SK-N-SH (cell line): ENCODE measurements at regions not wholly inside any gene's neighbourhood (a gene's known extent, or its start where the extent isn't known, plus 50 kb on each side); places are given as distances from the start of the nearest gene placed in this dataset.

ENCODE experiments used
- ELF1 ChIP-seq: IDR thresholded peaks from 2 replicates; pipeline ENCODE4 v1.4.0; 2012
- FOXJ3 ChIP-seq: sonication (generic); formaldehyde crosslinking; IDR thresholded peaks from 2 replicates; pipeline ENCODE4 v1.5.1; 2020; ENCODE audit warnings: mild to moderate bottlenecking, missing genetic modification reagents
- GABPA ChIP-seq: IDR thresholded peaks from 2 replicates; pipeline ENCODE4 v1.4.0; 2012; ENCODE audit warnings: low read depth, mild to moderate bottlenecking
- JUND ChIP-seq: IDR thresholded peaks from 2 replicates; pipeline ENCODE4 v1.4.0; 2012
- NFIC ChIP-seq: IDR thresholded peaks from 2 replicates; pipeline ENCODE4 v1.4.0; 2012; ENCODE audit warnings: borderline replicate concordance
- NRF1 ChIP-seq: IDR thresholded peaks from 2 replicates; pipeline ENCODE4 v1.6.1; 2012; ENCODE audit warnings: low read depth, mild to moderate bottlenecking, low read length
- POLR2AphosphoS5 ChIP-seq: IDR thresholded peaks from 2 replicates; pipeline ENCODE4 v1.6.1; 2012; ENCODE audit warnings: low read depth, low read length
- RCOR1 ChIP-seq: fragments of 150-350 bp; IDR thresholded peaks from 2 replicates; pipeline ENCODE4 v1.6.1; 2017; ENCODE audit warnings: antibody characterized with exemption, low read length
- REST ChIP-seq: IDR thresholded peaks from 2 replicates; pipeline ENCODE4 v1.6.1; 2012; ENCODE audit warnings: mild to moderate bottlenecking, low read depth, low read length, moderate library complexity
- SMC3 ChIP-seq: IDR thresholded peaks from 2 replicates; pipeline ENCODE4 v1.6.1; 2012; ENCODE audit warnings: low read depth, low read length, improper control_type of control experiment
- TAF1 ChIP-seq: IDR thresholded peaks from 2 replicates; pipeline ENCODE4 v1.6.1; 2012; ENCODE audit warnings: low read depth, mild to moderate bottlenecking, low read length, moderate library complexity, borderline replicate concordance
- YY1 ChIP-seq: IDR thresholded peaks from 2 replicates; pipeline ENCODE4 v1.4.0; 2012; ENCODE audit warnings: low read depth, mild to moderate bottlenecking
- TF ChIP-seq, protein P1 (sequence below): fragments of 200-600 bp; sonication (generic); IDR thresholded peaks from 2 replicates; pipeline ENCODE4 v1.6.1; 2017; ENCODE audit warnings: antibody characterized with exemption, mild to moderate bottlenecking, moderate library complexity

DNA sequence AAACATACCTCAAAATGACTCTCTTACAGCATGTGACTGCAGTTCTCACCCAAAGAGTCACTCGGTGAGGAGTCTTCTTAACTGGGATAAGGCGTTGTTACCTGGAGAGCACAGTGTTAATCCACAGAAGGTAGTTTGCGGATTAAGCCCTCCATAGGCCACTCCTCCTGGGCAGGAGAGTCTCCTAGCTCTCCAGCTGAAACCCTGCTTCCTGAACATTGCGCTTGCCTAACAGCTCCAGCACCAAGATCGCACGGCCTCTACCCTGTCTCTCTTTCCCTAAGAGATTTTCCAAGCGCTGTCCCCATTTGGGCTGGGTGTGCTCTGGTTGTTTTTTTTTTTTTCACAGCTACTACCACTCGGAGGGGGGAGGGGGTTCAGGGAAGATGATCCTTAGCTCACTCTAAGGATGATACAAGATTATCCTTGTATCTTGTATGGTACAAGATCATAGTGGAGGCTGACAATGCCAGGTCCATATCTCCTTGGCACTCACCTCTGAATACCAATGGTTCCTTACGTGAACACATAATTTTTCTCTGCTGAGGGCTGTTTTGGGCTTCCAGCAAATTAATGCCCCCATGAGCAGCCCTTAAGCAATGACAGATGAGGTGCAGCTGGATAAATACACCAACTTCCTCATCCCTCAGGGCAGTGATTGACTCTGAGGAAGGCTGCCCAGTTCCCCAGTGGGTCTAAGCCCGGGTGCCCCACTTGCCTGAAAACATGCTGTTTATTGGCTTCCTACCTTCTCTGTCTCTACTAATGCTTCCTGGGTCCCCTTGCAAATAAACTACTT is 185.2 kb upstream of the TSC22D2 start:
- TF ChIP-seq POLR2AphosphoS5, result no peak
- TF ChIP-seq, protein P1, sequence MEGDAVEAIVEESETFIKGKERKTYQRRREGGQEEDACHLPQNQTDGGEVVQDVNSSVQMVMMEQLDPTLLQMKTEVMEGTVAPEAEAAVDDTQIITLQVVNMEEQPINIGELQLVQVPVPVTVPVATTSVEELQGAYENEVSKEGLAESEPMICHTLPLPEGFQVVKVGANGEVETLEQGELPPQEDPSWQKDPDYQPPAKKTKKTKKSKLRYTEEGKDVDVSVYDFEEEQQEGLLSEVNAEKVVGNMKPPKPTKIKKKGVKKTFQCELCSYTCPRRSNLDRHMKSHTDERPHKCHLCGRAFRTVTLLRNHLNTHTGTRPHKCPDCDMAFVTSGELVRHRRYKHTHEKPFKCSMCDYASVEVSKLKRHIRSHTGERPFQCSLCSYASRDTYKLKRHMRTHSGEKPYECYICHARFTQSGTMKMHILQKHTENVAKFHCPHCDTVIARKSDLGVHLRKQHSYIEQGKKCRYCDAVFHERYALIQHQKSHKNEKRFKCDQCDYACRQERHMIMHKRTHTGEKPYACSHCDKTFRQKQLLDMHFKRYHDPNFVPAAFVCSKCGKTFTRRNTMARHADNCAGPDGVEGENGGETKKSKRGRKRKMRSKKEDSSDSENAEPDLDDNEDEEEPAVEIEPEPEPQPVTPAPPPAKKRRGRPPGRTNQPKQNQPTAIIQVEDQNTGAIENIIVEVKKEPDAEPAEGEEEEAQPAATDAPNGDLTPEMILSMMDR, result no peak
- no peak for TF ChIP-seq NRF1
- TF ChIP-seq FOXJ3, result no peak
- no peak for TF ChIP-seq NFIC
- TF ChIP-seq TAF1, result no peak
- no peak for TF ChIP-seq JUND
- TF ChIP-seq SMC3, result no peak
- no peak for TF ChIP-seq RCOR1
- no peak for TF ChIP-seq ELF1
- TF ChIP-seq YY1, result no peak
- no peak for TF ChIP-seq REST
- no peak for TF ChIP-seq GABPA
